ENCODE measurements at regions not wholly inside any gene's neighbourhood (a gene's known extent, or its start where the extent isn't known, plus 50 kb on each side); places are given as distances from the start of the nearest gene placed in this dataset.
A peak's percentile ranks its signal among the peaks of the same experiment; 100 is the strongest.

- TF ChIP-seq PBX3 (IDR thresholded peaks at IDR 0.05) (peak; percentile 26), POLR2AphosphoS5 (IDR thresholded peaks at IDR 0.05; ENCODE audit: low read depth, low read length) (peak; percentile 30), SIN3A (IDR thresholded peaks at IDR 0.05; ENCODE audit: borderline replicate concordance, low read depth, low read length) (no peak), FOSL2 (IDR thresholded peaks at IDR 0.05; ENCODE audit: borderline replicate concordance, low read depth) (peak; percentile 72; the same call in 1 of the 2 replicates), TCF12 (IDR thresholded peaks at IDR 0.05) (peak; percentile 49; the same call in 1 of the 2 replicates), JUND (IDR thresholded peaks at IDR 0.05) (peak; percentile 60)
Observed at GRCh38 chr1:172909606-172910326, 141.0 kb downstream of the TNFSF18 start (continued).

- Histone ChIP-seq H3F3A (replicated peaks; ENCODE audit: insufficient read depth) (peaks cover 45% of the 10 kb centered on the region), H3K4me1 (ENCODE audit: control insufficient read depth in 1 of 2, insufficient read depth in 2 of 2, low read depth in 1 of 2, low read length in 1 of 2) (peaks cover 9 to 45% of the 10 kb centered on the region in 2 experiments)
- CTCF ChIA-PET, result no interaction called here
Observed at GRCh38 chr1:172912765-172913260, 137.9 kb downstream of the TNFSF18 start.

More at GRCh38 chr1:172912765-172913260, 137.9 kb downstream of the TNFSF18 start:
- Histone ChIP-seq H3K4me2 (no peak overlapping the region), H3K27ac (ENCODE audit: low read depth in 2 of 2, low read length in 1 of 2) (no peak overlapping the region; a peak in 1 of 4 replicates), H3K36me3 (replicated peaks in 1 of 2; ENCODE audit: control insufficient read depth in 1 of 2, insufficient read depth in 2 of 2, low read length in 1 of 2) (no peaks in the 10 kb centered on the region), H3K9me2 (no peaks in the 10 kb centered on the region), H4K20me1 (ENCODE audit: insufficient read depth) (no peaks in the 10 kb centered on the region), H2AFZ (ENCODE audit: low read depth) (no peak overlapping the region), H3K27me3 (ENCODE audit: insufficient read depth) (no peaks in the 10 kb centered on the region), H3K4me3 (ENCODE audit: low read depth in 2 of 2, low read length in 1 of 2) (no peak overlapping the region; a peak in 1 of 4 replicates), H3K79me2 (ENCODE audit: insufficient read depth) (no peaks in the 10 kb centered on the region), H3K9me3 (peaks cover 4% of the 10 kb centered on the region; the same call in 1 of the 2 replicates), H3K9ac (no peak overlapping the region)
- 56% methylated on average over 5 of the region's 5 CpGs for WGBS (ENCODE audit: low lambda C conversion rate)
- TF ChIP-seq JUND (IDR thresholded peaks at IDR 0.05) (no peak), SIN3A (IDR thresholded peaks at IDR 0.05; ENCODE audit: borderline replicate concordance, low read depth, low read length) (no peak), PBX3 (IDR thresholded peaks at IDR 0.05) (no peak), ZBTB33 (IDR thresholded peaks at IDR 0.05; ENCODE audit: borderline replicate concordance, low read depth) (no peak), POLR2AphosphoS5 (IDR thresholded peaks at IDR 0.05; ENCODE audit: low read depth, low read length) (no peak), MEF2A (IDR thresholded peaks at IDR 0.05; ENCODE audit: borderline replicate concordance, low read depth) (no peak), RCOR1 (IDR thresholded peaks at IDR 0.05; ENCODE audit: low read length) (no peak), FOSL2 (IDR thresholded peaks at IDR 0.05; ENCODE audit: borderline replicate concordance, low read depth) (no peak), GABPA (IDR thresholded peaks at IDR 0.05; ENCODE audit: low read depth) (no peak), TEAD4 (IDR thresholded peaks at IDR 0.05; ENCODE audit: borderline replicate concordance, insufficient read depth) (no peak), REST (IDR thresholded peaks at IDR 0.05; ENCODE audit: low read depth, low read length) (no peak), TCF12 (IDR thresholded peaks at IDR 0.05) (no peak), FOXJ3 (CRISPR knock-in tag; IDR thresholded peaks at IDR 0.05) (no peak), NFIC (IDR thresholded peaks at IDR 0.05; ENCODE audit: borderline replicate concordance) (no peak), GATA2 (CRISPR knock-in tag; IDR thresholded peaks at IDR 0.05) (no peak)
- TF ChIP-seq, protein P1, sequence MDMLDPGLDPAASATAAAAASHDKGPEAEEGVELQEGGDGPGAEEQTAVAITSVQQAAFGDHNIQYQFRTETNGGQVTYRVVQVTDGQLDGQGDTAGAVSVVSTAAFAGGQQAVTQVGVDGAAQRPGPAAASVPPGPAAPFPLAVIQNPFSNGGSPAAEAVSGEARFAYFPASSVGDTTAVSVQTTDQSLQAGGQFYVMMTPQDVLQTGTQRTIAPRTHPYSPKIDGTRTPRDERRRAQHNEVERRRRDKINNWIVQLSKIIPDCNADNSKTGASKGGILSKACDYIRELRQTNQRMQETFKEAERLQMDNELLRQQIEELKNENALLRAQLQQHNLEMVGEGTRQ (IDR thresholded peaks at IDR 0.05; ENCODE audit: borderline replicate concordance, low read depth, low read length), result no peak
- POLR2A ChIA-PET, result no interaction called here
- DNase-seq, result no peak

Measured in SK-N-SH (cell line).